NCI-H2196 (cell line): ENCODE measurements at regions not wholly inside any gene's neighbourhood (a gene's known extent, or its start where the extent isn't known, plus 50 kb on each side); places are given as distances from the start of the nearest gene placed in this dataset.
A peak's percentile ranks its signal among the peaks of the same experiment; 100 is the strongest.

Source experiments
- DNase-seq: peaks from one replicate; lab custom pipeline; 2025; ENCODE audit not compliant: unreplicated experiment; lab: John Stamatoyannopoulos, UW

DNA sequence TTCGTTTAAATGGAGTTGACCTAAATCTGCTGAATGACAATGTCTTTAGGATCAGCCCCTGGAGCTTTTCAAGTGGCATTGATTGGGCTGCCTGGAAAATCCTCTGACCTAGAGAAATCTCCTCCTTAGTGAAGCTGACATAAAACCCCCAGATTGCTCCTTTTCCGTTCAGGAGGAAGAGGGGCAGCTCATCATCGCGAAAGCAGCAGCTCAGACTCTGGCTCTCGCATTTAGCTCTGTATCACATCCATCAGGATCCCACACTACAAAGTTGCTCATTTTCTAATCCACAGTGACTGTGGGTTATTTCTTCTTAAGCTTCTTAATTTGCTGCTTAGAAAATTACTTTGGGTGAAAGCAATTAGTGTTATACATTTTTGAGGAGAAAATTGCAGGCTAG lies 373.7 kb downstream of the ENC1 start:
- no peak for DNase-seq

DNA sequence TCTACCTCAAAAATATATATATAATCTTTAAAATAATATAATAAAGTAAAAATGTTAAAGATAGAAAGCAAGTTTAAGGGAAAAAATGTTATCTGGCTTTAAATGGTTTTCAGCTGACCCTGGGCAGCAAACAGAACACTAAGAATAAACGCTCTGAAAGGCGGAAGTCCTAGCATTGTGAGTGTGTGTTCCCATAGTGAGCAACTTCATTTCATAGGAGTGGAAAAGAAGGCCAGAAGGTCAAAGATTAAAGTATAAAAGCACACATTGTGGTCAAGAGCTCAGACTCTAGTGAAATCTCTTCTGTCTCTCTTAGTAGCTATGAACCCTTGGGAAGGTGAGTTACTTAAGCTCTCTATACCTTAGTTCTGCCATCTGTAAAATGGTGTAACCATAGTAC lies 374.4 kb downstream of the ENC1 start:
- no peak for DNase-seq

DNA sequence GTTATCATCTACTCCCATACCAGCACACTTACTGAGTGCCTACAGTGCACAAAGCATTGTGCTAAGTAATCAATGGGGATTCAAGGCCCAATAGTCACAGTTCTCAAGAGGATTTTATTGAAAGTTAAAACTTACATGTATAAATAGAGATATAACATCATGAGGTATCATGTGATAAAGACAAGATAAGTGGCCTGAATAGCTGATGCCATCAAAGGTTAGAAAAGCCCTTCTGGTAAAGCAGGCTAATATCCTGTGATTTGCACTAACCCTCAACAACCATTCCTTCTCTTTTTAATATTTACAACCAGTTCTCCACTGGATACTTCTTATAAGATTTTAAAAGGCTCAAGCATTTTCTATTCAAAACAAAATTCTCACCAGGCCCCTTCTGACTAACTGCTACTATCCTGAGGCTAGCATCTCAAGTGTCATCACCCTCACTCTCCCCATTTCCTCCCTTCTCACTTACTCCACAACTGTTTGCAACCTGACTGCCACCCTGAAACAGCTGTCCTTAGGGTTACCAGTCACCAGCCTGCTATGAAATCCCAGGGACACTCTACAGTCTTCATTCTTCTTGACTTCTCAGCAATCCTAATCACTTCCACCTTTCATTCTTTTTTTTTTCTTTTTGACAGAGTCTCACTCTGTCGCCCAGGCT lies 377.9 kb downstream of the ENC1 start:
- no peak for DNase-seq

DNA sequence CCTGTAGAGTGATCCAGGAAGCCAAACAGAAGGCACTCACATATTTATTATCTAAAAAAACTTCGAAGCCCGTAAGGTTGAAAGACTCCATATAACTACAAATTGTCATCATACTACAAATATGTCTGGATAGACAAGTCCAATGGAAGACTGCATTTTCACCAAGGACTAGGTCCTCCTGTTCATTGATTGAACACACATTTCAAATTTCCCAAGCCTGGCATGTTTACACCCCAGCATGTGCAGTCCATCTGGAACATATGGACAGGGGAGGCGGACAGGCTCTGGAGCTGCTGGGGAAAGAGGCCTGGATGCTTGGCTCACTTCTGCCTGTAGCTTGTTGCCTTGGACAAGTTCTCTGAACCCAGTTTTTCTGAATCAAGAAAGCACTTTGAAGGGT lies 378.7 kb downstream of the ENC1 start:
- no peak for DNase-seq

DNA sequence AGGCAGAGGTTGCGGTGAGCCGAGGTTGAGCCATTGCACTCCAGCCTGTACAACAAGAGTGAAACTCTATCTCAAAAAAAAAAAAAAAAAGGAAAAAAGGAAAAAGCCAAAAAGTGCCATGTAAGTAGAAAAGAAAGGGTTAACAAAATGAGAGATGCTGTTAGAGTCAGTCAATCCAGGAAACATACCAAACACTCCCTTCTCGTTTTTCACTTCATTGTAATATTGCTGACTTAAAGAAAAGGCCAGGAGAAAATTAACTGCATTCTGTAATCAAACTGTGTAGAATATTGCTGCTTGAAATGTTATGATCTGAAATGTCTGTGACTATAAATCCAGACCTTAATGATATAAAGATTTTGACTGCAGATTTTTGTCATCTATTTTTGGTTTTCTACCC lies 379.1 kb downstream of the ENC1 start:
- no peak for DNase-seq

DNA sequence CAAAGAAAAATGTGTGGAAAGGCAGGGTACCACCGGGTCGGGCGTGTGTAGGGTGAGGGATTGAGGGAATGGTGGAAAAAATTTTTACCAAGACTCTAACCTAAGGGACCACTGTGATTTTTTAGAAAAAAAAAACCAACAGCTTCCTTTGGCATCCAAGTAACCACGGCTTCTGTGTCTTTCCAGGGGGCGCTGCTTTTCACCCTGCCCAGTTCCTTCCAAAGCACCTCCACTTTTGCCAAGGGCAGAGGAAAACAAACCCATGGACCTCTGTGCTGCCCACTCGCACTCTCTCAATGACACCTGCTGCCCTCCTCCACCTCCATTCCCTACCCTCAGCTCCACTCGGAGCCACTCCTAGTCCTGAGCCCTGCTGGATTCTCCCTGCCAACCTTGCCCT lies 381.0 kb downstream of the ENC1 start:
- no peak for DNase-seq

DNA sequence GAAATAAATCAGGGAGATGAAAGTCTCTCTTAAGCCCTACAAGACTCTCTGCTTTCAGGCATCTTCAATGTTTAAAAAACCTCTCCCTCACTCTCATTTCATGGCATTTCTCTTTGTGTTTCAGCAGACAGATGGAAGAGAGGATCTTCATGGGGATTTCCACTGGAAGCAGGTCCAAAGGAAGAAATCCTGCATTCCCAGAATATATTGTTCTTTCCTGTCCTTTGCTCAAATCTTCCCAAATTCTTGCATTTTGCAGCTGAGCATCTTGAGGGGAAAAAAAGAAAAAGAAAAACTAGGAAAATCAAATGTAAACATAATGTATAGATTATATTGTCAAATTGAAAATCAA lies 382.2 kb downstream of the ENC1 start:
- DNase-seq = no peak

DNA sequence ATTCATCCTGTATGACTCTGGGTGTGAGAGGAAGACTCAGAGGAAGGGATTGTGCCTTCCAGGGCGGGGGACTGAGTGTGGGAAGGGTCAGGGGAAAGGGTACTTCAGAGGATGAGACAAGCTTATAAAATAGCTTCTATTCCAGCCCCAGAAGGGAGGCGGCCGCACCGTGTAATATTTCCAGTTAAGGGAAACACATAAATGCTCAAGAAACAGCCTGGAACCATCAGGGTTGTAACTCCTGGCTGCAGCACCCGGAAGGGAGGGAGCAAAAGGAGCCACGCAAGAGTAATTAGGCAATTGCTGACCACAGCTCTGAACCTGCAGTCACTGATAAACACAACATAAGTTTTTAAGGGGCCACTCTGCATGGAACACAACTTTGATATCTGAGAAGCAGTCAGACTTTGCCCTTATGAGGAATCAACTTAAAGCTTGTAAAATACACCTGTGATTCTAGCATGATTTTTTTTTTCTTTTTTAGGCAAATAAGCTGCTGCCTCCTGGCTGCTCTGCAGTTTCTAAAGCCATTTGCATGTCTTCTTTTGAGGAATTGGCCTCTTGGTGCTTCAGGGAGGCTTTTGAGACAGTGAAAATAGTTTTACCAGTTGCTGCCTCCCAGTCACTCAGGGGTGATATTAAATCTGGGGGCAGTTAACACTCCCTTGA lies 382.7 kb downstream of the ENC1 start:
- no peak for DNase-seq

DNA sequence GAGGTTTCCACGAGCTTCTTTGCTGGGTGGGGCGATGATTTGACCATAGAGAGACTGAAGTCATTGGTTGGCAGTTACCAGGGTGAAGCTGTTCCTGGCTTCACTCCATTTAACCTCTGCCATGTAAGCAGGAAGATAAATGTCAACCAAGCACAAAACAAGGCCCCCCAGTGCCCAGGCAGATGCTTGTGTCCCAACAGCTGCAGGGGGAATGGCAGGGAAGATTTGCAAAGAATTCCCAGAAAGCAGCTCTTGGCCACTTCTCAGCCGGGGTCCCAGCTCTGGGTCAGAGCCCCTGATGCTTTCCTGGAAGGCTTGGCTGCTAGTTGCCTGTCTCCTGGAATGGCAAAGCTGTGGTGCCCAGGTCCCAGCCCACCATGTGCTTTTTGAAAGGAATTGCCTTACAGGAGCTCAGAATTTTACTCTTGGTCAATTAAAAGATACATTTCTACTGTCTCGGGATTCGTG lies 383.4 kb downstream of the ENC1 start:
- DNase-seq = no peak

DNA sequence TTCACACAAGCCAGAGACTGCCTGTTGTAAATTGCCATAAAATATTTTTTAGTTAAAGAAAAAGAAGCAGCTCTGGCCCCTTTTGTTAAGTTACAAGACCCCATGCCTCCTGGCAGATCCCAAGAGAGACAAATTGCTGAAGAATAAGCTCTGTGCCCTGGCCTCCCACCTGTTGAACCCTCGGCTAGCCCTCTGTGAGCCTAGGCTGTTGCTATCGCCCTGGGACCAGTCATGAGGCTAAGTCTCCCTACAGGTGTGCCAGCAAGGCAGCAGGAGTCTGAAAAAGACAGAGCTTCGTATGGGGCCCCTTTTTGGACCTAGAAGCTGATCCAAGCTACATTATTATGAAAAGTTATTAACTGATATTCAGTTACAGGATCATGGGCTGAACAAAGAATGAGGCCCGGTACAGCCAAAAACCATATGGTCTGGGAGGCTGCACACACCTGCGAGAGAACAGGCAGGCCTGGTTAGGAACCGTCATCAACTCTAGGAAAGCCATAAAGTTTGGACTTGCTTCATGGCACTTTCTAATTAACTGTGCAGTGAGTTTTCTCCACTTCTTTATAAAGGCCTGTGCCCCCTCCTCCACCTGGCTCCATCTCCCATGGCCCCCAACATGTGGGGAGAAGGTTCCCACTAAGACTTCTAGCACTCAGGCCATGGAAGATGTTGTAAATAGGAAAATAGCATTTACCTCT lies 384.7 kb downstream of the ENC1 start:
- DNase-seq = no peak

DNA sequence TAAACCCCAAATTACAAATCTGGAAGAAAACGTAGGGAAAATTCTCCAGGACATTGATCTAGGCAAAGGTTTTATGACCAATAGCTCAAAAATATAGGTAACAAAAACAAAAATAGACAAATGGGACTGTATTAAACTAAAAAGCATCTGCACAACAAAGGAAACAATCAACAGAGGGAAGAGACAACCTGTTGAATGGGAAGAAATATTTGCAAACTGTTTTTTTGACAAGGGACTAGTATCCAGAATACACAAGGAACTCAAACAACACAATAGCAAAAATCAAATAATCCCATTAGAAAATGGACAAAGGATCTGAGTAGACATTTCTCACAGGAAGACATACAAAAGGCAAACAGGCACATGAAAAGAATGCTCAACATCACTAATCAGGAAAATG lies 386.3 kb downstream of the ENC1 start:
- no peak for DNase-seq

DNA sequence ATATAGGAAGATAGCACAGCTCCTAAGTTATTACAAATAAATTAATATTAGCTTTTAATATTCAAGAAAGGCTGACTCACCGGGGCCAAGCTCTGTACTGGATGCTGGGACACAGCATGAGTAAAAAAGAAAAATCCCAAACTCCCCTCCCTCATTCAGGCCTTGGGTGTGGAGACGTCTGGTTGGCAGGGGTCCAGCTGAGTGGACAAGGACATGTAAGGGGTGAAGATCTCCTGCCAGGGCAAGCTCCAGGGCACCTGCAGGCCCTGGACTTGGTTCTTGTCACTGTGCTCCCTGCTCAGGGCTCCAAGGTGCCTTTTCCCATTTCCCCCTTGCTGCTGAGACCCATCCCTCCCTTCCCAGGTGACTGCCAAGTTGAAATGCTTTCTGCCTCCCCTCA lies 388.5 kb downstream of the ENC1 start:
- no peak for DNase-seq

DNA sequence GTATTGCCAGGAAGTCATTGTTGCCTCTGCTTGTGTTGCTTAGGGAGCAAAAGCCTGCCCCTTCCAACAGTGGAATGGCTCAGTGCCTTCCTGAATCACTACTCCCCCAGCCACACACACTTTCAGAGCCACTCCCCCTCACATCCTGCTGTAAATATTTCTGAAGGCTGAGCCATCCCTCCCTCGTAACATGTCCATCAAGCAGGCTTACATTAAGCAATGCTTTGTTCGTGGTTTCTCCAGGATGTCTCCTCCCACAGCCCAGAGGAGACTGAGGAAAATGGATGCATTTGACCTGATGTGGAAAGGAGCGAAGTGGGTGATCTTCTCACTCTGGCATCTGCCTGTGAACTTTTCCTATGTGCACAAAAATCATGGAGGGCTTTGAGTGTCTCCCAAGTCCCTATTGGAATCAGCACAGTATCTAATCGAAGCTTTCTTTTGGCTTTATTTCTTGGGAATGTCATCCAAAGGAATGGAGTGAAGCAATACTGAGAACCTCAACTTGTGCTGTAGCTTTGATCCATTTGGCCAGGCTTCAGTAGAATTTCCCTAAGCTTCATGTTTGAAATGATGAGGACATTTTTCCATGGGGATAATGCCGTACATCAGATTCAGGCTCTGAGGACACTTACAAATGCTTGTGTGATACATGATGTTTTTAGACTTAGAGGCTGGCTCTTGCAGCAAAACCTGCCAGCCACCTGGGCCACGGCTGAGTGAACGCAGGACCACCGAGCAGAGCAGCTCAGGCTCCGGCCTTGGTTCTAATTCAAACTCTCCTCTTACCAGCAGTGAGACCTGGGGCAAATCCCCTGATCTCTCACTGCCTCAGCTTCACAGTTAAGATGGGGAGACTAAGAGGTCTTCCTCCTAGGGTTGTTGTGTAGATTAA lies 389.1 kb downstream of the ENC1 start:
- DNase-seq = no peak

DNA sequence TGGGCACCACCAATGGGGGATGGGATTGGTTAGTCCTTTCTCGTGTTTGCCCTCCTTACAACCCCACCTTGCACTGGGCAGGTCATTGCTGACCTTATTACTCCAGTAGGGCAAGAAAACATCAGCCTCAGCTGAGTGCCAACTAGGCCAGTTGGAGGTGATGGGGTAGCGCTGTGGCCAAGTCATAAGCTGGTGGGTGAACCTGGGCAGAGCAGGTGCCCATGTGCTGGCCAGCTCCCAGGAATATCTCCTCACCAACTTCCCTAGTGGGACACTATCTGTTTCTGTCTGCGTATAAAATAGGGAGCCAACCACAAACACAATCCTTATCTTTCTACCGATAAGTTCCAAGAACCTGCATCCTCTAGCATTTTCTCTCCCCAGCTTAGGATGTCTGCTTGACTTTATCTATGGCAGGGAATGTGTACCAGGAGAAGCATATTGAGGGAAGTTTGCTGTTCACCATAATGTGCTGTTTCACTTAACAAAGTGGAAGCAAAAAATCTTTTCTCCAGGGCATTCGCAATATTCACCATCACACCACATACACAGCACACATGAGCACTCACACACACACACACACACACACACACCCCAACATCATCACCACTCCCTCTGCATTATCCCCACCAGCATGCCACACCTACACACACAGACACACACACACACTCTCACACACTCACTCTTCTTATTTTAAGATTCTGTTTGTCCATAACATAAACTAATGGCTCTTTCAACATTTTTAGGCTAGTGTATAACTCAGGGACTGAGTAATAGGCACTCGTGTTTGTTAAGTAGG lies 390.0 kb downstream of the ENC1 start:
- no peak for DNase-seq

DNA sequence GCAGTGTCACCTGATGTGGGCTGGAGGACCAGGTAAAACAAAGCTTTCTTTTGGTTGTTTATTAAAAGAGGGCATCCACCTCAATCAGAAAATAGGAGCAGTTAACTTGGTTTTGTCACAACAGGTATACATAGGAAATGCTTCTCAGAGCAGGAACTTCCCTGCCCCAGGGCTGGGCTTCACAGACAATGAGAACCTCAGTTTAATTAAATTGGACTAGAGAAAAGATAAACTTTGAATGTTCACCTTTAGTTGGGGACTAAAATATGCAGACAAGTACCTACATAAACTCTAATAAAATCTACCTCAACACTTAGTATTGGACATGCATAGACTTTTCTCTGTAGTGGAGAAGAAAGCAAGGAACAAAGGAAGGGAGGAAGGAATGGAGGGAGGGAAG lies 392.0 kb downstream of the ENC1 start:
- DNase-seq = no peak

DNA sequence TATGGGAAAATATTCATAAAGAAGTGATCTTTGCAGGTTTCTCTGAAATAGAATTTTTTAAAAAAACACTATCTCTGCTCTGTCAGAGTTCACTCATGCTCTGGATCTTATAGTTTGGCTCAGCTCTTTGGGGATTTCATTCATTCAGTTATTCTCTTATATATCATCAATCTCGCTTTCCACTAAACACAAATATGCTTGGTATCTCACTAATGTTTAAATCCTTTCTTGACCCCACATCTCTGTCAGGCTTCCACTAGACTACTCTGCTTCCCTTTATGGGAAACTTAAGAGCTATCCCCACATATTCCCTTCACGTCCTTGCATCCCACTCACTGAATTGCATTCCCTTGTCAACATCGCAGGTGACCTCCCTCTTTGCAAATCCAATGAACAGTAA lies 396.1 kb downstream of the ENC1 start:
- no peak for DNase-seq

DNA sequence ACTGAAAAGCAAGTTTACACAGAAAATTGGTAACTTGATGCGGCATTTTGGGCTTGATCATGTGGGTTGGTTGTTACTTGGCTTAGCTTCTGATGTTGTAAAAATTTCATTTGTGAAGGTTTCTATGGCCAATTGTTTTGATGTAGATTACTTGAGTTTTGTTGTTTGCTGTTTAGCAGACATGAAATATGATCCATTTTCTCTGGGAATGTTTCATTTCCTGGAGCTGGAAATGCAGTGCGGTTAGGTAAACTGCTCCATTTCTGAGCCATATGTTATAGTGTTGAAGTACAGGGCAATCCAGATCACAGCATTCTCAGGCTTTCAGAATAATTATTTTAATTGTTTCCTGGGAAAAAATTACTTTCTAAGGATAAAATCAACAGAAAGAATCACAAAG lies 396.9 kb downstream of the ENC1 start:
- DNase-seq = peak; percentile 1

DNA sequence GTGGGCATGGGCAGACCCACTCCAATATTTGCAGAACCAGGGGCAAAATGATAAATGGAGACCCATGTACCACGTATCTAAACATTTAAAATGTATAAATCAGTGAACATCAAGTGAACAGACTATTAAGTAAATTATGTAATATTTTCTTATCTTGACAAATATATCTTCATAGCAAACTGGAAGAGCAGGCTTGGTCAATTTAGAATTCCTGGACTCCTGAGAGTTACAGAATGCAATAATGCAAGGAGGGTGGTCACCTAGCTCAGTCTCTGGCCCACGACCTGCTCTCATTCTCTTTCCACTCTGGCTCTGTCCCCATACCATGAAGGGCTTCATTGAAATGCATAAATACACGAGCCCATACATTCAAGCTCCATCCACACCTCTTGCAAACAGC lies 398.0 kb downstream of the ENC1 start:
- DNase-seq = no peak

DNA sequence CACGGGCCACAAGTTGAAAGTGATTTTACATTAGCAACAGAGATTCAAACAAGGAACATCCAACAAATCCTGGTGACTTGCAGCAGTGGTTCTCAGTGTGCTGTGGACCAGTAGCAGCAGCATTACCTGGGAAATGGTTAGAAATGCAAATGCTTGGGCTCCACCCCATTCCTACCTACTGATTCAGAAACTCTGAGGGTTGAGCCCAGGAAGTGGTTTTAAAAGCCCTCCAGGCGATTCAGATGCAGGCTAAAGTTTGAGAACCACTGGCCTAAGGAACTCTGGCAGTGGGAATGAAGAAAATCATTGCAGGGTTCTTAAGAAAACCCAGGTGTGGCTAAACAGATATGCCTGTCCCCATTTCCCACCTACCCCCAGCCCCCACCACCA lies 398.8 kb downstream of the ENC1 start:
- no peak for DNase-seq
